HG03095 (cell line): ENCODE measurements at regions not wholly inside any gene's neighbourhood (a gene's known extent, or its start where the extent isn't known, plus 50 kb on each side); places are given as distances from the start of the nearest gene placed in this dataset.

Experiments used
- ATAC-seq: cut with Tn5 transposase; IDR thresholded peaks from one replicate; pipeline ENCODE4 v1.9.1; 2021; ENCODE audit warnings: moderate library complexity; ENCODE audit not compliant: unreplicated experiment

DNA sequence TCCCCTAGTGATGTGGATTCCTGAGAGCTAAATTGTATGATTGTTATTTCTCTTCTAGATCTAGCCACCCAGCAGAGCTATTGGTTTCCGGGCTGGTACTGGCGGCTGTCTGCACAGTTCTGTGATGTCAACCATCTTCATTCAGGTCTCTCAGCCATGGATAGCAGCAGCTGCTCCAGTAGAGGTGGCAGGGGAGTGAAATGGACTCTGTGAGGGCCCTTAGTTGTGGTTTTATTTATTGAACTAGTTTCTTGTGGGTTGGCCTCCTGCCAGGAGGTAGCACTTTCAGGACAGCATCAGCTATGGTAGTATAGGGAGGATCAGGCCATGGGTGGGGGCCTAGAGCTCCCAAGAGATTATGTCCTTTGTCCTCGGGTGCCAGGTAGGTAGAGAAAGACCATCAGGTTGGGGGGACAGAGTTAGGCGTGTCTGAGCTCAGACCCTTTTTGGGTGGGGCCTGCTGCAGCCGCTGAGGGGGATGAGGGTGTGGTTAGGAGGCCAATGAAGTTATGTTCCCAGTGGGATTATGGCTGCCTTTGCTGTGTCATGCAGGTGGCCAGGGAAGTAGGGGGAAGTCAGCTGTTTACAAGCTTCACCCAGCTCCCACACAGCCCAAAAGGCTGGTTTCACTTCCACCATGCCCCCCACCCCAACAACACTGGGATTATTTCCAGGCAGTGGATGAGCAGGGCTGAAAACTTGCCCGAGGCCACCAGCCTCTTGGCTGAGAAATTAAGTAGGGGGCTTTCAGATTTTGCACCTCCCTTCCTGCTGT, 55.1 kb upstream of the RGS4 start:
- no peak for ATAC-seq

DNA sequence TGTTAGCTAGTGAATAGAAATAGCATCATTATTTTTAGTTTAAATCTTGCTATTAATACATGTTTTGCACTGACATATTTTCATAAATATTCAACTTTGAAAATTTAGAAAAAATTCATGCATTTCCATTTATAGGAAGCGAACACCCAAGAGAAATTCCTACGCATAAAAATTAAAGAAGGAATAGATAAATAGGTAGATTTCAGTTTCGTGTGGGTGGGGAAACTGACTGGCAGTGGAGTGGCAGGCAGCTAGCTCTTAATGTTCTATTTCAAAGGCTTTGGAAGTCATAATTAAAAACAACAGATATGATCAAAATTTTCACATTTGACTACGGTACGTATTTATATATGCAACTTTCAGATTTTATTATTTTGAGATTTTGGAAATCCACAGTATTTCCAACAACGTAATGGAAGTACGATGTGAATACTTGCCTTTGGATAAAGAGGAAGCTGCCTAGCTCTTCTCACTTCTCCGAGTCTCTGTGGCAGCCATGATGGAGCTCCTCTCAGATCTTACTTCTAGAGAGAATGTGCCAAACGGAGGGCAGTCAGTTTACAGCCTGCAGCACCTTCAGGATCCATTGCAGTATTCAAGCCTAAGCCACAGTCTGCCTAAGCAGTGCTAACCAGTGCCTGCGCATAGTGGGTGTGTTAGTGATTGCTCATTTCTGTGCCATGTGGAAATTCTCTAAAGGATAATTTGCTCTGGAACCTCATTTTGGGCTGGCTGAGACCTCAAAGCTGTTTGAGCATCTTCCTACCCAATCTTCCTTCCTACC, 62.9 kb upstream of the RGS4 start:
- no peak for ATAC-seq

DNA sequence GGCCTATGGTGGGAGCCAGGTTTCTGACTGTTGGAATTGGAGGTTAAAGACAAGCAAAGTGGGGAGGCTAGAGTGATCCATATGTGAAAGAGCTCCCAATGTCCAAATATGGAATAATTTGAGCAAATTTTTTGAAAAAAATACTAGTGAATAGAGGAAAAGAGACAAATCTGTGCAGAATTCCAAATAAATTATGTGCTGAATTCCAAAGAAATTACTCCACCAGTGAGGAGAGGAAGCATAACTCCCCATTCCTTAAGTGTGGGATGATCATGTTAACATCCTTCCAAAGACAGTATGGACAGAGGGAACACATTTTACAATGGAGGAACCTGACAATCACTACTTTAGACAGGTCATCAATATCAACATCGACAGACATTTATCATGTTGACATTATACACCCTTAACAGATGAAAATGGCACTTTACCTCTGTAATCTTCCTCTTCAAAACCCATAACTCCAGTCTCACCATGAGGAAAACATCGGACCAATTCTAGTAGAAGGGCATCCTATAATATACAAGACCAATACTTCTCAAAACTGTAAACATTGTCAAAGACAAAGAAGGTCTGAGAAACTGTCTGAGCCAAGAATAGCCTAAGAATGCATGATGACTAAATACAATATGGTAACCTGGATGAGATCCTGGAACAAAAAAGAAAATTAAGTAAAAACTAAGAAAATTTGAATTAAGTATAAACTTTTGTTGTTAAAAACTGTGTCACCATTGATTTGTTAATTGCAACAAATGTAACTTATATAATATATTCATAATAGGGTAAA, 71.5 kb upstream of the RGS4 start:
- no peak for ATAC-seq

DNA sequence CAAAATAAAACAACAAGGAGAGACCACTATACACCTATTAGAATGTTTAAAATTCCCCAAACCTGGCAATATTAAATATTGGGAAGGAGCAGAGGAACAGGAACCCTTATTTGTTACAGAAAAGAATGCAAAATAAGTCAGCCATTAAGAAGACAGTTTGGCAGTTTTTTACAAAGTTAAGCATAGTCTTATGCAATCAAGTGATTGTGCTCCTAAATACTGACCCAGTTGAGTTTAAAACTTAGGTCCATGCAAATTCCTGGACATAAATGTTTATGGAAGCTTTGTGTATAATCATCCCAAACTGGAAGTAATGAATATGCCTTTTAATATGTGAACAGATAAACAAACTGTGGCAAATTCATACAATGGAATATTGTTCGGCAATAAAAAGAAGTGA, 72.9 kb upstream of the RGS4 start:
- no peak for ATAC-seq

DNA sequence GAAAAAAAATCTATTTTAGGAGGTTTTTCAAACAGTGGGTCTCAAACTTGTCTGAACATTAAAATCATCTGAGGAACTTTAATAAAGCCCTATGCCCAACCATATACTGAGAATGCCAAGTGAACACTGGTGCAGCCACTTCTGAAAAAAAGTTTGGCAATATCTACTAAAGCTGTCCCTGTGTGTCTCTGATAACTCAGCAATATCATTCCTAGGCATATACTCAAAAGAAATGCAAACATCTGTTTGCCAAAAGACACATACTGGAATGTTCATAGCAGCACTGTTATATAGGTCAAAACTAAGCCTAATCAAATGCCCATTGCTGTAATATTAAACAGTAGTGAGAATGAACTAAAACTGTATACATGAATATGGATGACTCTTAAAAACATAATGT, 74.2 kb upstream of the RGS4 start:
- ATAC-seq, result no peak

DNA sequence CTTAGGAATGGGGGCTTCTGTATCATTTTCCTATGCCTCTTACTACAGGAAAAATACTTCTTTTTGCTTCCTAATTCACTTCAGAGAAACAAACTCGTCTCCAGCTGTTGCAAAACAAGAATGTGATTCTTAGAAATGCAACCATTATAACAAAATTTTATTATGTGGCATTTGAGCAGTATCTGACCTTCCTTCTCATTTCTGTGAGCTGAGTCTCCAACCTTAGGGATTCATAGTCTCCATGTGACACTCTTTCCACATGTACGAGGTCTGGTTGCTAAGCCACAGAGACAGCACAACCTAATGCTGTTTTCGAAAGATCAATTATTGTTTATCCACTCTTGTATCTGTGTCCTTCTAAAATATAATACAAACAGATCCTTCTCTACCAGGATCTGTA, 75.3 kb upstream of the RGS4 start:
- no peak for ATAC-seq

DNA sequence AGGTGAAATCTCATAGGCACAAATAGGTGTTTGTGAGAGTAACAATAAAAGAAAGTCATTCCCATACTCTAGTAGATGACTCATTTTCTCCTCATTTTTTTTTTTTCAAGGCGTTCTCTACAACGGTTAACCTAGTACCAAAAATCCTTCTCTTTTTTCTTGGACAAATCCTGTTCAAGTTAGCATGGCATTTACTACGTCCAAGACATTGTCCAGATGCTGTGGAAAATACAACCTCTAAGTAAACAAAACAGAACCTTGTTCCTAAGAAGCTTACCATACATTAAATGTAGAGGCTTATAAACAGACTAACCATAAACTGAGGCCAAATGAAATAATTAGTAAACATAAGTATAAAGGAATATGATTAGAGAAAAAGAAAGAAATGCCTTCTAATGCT, 76.2 kb upstream of the RGS4 start:
- no peak for ATAC-seq

DNA sequence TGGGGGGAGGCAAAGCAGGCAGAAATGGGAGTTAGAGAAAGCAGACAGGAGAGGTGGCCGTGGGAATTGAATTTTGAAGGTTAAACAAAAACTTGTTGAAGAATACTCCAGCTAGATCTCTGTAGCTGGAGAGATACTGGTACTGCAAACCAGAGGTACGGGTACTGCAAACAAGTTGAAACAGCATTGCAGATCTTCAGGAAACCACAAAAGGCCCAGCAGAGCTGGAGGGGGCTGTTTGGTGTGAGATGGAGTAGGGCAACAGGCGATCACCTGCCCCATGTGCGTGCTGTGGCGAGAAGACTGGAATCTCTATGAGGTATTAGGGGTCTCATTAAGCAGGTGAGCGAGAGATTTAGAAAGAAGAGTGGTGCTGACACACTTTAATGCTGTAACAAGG, 77.7 kb upstream of the RGS4 start:
- no peak for ATAC-seq

DNA sequence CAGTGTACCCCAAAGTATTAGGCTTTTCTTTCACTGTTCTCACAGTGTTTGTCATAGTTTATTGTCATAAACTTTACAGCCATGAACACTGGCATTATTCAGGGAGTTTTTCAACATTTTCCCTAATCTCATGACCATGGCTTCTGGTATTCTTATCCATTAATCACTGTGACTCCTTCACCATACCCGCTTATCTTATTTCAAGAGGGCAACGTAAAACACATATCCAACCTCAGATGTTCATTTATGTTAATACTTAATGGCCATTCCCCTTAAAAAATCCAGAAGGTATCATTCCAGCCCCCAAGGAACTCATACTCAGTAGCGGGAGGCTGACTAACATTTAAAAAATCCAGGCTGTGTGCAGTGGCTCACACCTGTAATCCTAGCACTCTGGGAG, 78.5 kb upstream of the RGS4 start:
- no peak for ATAC-seq

DNA sequence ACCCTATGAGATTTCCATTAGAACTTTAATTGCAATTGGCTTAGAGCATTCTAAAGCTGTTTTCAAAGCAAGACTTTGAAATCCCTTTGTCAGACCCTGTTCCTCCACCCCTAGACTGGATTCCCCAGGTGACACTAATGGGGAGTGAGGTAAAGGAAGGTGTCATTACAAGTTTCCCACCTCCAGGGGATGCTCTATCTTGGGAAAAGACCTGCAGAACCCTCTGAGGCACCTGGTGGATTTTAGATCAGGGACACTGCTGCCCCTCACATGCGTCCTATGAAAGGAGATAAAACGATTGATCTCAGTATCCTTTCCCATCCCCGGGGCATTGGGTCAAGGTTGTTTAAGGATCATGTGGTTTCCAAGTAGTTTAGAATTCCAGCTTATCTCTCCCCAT, 80.3 kb upstream of the RGS4 start:
- no peak for ATAC-seq

DNA sequence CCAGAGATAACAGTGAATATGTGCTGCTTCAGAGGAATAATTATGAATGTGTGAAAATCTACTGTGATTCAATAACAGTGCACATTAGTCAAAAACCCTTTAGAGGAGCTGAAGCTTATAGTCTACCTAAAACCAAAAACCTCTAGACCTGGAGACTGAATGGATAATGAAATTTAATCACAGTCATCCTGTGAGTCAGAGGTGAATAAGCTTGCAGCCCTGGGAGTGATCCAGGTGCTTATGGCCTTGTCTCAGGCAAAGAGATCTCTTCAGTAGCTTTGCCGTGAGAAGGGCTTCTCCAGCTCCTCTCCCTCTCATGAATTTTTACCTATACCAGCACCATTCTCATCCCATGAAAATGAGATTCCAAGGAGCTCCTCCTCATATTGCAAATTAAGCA, 81.3 kb upstream of the RGS4 start:
- no peak for ATAC-seq

DNA sequence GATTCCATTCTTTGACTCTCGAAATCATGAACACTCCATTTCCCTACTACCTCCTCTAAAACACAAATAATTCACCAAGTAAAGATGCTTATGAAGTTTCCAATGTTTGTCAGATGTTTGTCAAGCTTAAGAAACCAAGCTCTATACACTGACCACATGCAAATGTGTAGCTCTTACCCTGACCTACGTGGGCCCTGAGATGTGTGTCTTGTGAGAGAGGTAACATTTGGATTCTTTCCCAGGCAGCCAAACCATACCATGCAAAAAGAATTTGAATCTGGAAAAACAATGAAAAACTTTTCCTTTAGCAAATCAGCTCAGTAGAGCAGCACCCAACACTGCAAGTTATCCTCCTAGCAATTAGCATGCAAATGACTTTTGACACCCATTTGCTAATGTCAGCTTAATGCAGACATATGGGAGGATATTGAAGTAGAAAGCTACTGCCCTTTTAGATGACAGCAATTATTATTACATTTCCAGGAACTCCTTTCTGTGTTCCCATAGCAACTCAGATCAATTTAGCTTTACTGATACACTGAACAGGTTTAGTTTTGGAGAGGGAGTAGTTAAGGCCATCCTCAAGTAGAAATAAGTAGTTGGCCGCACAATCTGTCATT, 83.2 kb upstream of the RGS4 start:
- ATAC-seq, result no peak

DNA sequence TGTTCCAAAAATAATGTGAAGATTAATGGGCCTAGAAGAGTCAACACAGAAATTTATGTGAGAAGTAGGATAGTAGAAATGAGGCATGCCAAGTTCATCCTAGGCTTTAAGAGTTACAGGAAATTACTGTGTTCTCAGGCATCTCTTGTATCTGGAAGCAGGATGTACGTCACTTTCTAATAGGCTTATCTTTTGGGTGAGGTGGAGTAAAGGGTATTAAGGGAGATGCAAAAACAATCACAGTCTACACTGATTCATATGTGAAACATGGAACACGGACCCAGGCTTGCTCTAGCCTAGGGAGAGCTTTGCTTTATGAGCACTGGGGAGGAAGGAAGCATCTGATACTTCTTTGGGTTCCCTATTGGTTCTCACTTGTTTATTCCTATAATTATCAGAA, 84.5 kb upstream of the RGS4 start:
- no peak for ATAC-seq

DNA sequence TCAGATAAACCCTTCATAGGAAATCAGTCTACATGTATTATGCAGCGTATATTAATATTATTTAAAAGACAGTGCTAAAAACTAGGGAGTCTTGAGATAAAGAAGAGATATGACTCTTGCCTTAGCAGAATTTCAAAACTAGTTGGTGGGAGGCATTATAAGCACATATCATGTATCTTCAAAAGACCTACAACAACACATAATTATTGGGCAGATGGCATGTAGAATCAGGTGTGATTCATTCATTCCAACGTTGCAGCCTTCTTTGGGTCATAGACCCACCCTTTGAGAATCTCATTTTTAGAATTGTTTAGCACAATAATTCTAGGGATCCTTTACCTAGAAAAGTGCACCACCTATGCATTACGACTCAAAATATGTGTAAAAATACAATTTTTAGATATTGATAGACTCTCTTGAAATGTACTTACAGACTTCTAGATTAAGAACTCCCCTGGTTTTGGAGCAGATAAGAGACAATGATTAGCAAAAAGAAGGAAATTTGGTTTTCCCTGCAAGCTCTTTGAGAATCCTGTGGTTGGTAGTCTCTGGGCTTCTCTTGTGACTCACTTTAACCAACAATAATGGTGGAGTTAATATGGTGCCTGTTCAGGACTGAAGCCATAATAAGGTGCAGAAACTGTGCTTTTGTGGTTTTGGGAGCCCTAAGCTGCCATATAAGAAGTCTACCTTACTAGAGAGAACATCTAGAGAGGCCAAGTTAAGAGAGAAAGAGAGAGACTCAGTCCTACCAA, 85.3 kb upstream of the RGS4 start:
- ATAC-seq, result no peak

DNA sequence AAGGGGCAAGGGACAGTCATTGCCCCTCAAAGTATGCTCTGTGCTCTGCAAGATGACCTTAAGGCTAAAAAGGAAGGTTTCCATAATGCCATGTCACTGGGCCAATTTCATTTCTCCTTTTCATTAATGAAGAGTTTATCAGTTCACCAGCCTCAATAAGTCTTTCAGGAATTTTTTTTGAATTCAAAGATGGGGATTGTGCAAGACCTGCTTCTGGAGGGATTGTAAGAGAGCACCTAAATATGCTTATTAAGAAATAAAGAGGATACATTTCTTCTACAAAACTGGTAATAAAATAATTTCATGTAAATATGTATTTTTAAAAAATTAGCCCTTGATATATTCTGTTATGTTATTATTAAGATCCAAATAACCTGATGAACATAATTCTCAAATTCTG, 86.8 kb upstream of the RGS4 start:
- ATAC-seq, result no peak

DNA sequence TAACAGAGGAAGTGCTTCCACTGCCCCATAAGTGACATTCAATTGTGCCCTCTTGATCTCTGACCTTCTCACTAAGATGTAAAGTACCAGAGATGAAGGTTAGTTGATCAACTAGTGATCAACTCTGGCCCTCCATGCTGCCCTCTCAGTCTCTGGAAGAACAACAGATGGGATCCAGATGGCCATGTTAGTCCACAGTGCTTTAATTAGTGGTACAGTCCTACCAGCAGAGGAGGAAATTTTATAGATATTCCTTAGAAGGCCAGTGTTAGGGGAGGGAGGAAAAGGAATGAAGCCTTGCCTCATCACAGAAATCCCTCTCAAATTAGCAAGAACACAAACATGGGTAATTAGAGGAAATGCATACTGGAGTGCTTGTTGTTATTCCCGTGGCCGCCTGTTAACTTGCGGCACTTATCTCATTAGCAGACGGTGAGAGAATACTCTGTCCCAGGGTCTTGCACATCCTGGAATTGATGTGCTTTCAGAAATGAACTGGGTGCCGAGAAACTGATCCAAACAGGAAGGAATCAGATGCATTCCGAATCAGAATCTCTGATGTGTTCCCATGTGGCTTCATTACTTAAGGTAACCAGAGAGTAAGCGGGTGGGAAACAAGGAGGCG, 91.1 kb upstream of the RGS4 start:
- no peak for ATAC-seq

DNA sequence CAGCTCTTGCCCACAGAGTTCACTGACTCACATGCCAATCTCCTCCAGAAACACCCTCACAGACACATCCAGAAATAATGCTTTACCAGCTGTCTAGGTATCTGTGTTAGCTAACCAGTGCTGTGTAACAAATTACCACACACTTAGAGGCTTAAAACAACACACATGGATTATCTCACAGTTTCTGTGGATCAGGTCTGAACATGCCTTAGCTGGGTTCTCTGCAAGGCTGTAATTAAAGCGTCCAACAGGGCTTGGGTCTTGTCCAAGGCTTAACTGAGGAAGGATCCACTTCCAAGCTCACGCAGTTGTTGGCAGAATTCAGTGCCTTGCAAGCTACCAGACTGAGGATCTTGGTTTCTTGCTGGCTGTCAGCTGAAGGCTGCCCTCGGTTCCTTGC, 92.5 kb upstream of the RGS4 start:
- no peak for ATAC-seq

DNA sequence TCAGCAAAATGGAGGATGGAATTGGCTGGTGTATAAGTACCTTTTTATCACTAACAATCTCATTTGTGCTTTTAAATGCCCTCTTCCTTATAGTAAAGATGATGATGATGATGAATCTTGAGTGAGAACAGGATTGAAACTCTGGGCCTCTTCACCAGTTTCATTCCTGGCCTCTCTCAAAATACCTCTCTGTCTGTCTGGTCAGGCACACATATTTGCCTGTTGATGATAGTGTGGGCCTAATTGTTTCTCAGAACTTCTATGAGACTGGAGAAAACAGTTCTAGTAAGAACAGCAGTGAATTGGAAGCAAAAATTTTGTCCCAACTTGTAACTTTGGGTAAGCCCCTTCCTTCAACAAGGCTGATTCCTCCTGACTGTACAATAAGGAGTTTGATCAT, 94.4 kb upstream of the RGS4 start:
- ATAC-seq, result no peak

DNA sequence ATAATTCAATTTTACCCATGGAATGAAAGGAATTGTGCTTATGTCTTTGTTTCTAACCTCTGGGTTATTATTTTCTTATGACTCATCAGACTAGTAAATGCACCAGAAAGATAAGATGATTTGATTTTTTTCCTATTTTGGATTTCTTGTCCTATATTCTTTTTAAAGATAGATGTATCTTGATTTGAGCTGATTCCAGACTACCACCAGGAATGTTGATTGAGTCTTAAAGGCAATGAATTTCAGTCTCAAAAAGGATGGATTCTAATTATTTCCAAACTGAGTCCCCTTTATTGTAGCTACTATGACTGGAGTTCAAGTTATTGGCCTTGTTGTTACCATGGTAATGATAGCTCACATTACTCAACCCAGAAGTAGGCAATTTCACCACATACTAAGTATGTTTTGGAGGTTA, 95.8 kb upstream of the RGS4 start:
- no peak for ATAC-seq

DNA sequence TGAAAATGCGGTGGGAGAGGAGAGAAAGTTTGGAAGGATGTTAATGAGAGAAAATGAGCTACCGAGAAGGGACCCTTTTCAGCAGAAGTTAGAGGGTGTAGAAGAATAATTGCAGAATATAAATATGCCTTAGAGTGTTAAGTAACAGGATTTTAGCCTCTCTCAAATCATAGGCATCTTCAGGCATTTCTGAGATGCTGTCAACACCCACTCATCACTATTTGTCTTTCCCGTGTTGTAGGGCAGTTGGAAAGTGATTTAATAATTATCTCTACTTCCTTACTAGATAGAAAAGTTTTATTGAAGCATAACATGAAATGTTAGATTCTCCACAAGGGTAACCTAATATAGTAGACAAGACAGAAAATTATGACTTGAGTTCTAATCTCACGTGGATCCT, 96.4 kb upstream of the RGS4 start:
- no peak for ATAC-seq
